PC-3 (cell line): ENCODE measurements at regions not wholly inside any gene's neighbourhood (a gene's known extent, or its start where the extent isn't known, plus 50 kb on each side); places are given as distances from the start of the nearest gene placed in this dataset.

Experiments
- ATAC-seq: fragments of 200-7000 bp; cut with Tn5 transposase; 2 replicates; pipeline ENCODE4 v1.9.1; 2020; ENCODE audit warnings: mild to moderate bottlenecking, moderate library complexity
- BruUV-seq: library from RNA; stranded (reverse); fragments of 400-500 nt; replicated peaks from 2 replicates; lab custom pipeline; 2021; lab: Mats Ljungman, UMichigan
- CTCF ChIA-PET: fragments of 300-600 bp; sonication (Branson Sonifier 250); formaldehyde crosslinking; loops from one replicate; lab custom pipeline; 2022; ENCODE audit warnings: antibody characterized with exemption; lab: Charles Lee
- POLR2A ChIA-PET: fragments of 300-600 bp; sonication (Branson Sonifier 250); formaldehyde crosslinking; loops from one replicate; lab custom pipeline; 2022; ENCODE audit warnings: antibody characterized with exemption; ENCODE audit not compliant: unreplicated experiment; lab: Charles Lee
- DNase-seq: peaks from one replicate; pipeline ENCODE4 v3.0.0-alpha.2; 2015
- H2AFZ ChIP-seq: fragments of 300-600 bp; sonication (generic); 2 replicates; pipeline ENCODE4 v1.6.0; 2016; ENCODE audit warnings: antibody characterized with exemption, low read length
- H3F3A ChIP-seq: fragments of 300-600 bp; sonication (generic); one replicate; pipeline ENCODE4 v1.6.0; 2017; ENCODE audit warnings: antibody characterized with exemption, low read length, control low read depth, mild to moderate bottlenecking; ENCODE audit not compliant: unreplicated experiment
- H3K27ac ChIP-seq: fragments of 300-600 bp; sonication (generic); 2 replicates; pipeline ENCODE4 v1.5.1; 2016; ENCODE audit warnings: mild to moderate bottlenecking, low read length
- H3K27me3 ChIP-seq: fragments of 300-600 bp; sonication (generic); 2 replicates; pipeline ENCODE4 v1.6.1; 2016; ENCODE audit warnings: low read length, mixed read lengths
- H3K36me3 ChIP-seq: fragments of 300-600 bp; sonication (generic); 2 replicates; pipeline ENCODE4 v1.6.1; 2016; ENCODE audit warnings: low read depth, mixed run types, low read length, mixed read lengths
- H3K4me1 ChIP-seq: fragments of 300-600 bp; sonication (generic); 2 replicates; pipeline ENCODE4 v1.5.1; 2016; ENCODE audit warnings: low read length; ENCODE audit not compliant: insufficient read depth
- H3K4me2 ChIP-seq: fragments of 300-600 bp; sonication (generic); 2 replicates; pipeline ENCODE4 v1.6.0; 2016; ENCODE audit warnings: low read length
- H3K4me3 ChIP-seq: fragments of 300-600 bp; sonication (generic); 2 replicates; pipeline ENCODE4 v1.5.1; 2016; ENCODE audit warnings: mild to moderate bottlenecking, low read length, mixed read lengths
- H3K79me2 ChIP-seq: fragments of 300-600 bp; sonication (generic); 2 replicates; pipeline ENCODE4 v1.6.1; 2017; ENCODE audit warnings: low read length, mixed read lengths
- H3K9ac ChIP-seq: fragments of 300-600 bp; sonication (generic); 2 replicates; pipeline ENCODE4 v1.6.0; 2016; ENCODE audit warnings: mild to moderate bottlenecking, low read length
- H3K9me2 ChIP-seq: fragments of 300-600 bp; sonication (generic); replicated peaks from 2 replicates; pipeline ENCODE4 v1.6.1; 2016; ENCODE audit warnings: mixed run types, low read length, mixed read lengths
- H3K9me3 ChIP-seq: fragments of 300-600 bp; sonication (generic); 2 replicates; pipeline ENCODE4 v1.6.1; 2016; ENCODE audit warnings: low read length, mixed read lengths
- H4K20me1 ChIP-seq: fragments of 300-600 bp; sonication (generic); 2 replicates; pipeline ENCODE4 v1.6.1; 2016; ENCODE audit warnings: low read length, mixed read lengths
- CTCF ChIP-seq: fragments of 300-600 bp; sonication (generic); conservative IDR thresholded peaks from 2 replicates; pipeline ENCODE4 v1.5.1; 2017; ENCODE audit warnings: antibody characterized with exemption, low read depth, mild to moderate bottlenecking, low read length
- EZH2 ChIP-seq: fragments of 300-600 bp; sonication (generic); IDR thresholded peaks from one replicate; pipeline ENCODE4 v1.6.1; 2017; ENCODE audit warnings: antibody characterized with exemption, mild to moderate bottlenecking, low read length; ENCODE audit not compliant: unreplicated experiment
- EZH2phosphoT487 ChIP-seq: fragments of 300-600 bp; sonication (generic); IDR thresholded peaks from 2 replicates; pipeline ENCODE4 v1.6.1; 2018; ENCODE audit warnings: mild to moderate bottlenecking, antibody characterized with exemption, low read length, borderline replicate concordance
- intact Hi-C: fragments of 100-400 bp; cut with micrococcal nuclease; formaldehyde crosslinking; loops from 2 replicates; pipeline ENCODE4 v1.9.0; 2023

- intact Hi-C loops, result no loop called here
- Histone ChIP-seq H3K79me2 (no peaks in the 10 kb centered on the region), H3K9ac (no peak overlapping the region), H3K9me3 (no peaks in the 10 kb centered on the region), H3K4me1 (peaks cover 31% of the 10 kb centered on the region), H3K9me2 (no peaks in the 10 kb centered on the region), H3K4me2 (no peak overlapping the region), H4K20me1 (no peaks in the 10 kb centered on the region), H2AFZ (no peak overlapping the region), H3K27ac (no peak overlapping the region), H3F3A (no peaks in the 10 kb centered on the region), H3K4me3 (no peak overlapping the region), H3K36me3 (no peaks in the 10 kb centered on the region), H3K27me3 (no peaks in the 10 kb centered on the region)
- BruUV-seq, result no TSS peak
- ChIA-PET CTCF (no interaction called here), POLR2A (no interaction called here)
- DNase-seq (no peak), ATAC-seq (no peak)
- no peak for TF ChIP-seq EZH2phosphoT487
- TF ChIP-seq EZH2, result no peak
- TF ChIP-seq CTCF, result no peak
These were observed 390.4 kb upstream of the KIF2A start for GRCh38 chr5:61915646-61916045.

DNA sequence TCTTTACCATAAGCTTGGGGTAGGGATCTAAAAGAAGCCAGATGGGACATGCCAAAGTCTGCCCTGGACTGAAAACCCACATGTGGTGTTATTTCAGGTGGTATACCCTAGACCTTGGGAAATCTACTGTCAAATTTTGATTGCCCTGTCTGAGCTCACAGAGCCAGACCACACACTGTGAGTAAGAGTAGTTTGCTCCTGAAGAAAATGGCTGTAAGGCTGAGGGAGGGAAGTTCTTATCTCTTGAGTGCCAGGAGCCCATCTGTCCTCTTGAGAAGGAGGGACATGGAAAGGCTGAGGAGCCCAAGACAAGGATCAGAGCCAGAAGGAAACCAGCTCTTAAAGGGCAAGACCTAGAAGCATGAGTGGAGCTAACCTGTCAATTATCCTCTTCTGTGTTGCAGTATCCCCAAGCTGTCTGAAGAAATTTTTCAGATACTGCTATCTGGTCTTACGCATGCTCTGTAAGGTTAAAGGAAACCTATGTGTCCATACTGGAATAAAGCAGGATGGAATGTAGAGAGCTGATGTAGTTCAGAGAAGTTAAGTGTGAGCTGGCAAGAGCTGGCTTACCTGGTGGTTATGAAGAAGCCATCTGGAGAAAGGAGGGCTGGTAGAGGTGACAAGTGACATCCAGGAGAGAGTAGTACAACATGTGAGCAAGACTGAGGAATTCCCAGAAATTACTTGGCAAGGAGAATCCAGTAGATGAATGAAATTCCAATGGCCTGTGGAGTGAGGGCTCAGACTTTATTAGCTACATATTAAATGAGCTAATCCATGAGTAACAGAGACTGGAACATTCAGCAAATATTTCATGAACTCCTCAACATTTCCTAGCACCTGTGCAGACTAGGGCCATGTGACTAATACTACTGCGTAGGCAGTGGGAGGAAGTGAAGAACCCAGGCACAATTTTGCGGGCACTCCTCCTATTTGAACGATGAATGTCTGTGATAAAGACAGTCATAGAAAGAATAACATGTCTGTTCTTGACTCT lies 389.1 kb upstream of the KIF2A start:
- peak; percentile 60 for ATAC-seq
- H3K4me3 ChIP-seq, result no peak overlapping the region

More for the DNA sequence above, 389.1 kb upstream of the KIF2A start:
- POLR2A ChIA-PET, result no interaction called here
- Histone ChIP-seq H4K20me1 (no peaks in the 10 kb centered on the region), H2AFZ (no peak overlapping the region), H3K4me2 (peak overlapping the region; percentile 42; the same call in 1 of the 2 replicates), H3K9me2 (no peaks in the 10 kb centered on the region), H3K9me3 (no peaks in the 10 kb centered on the region), H3K36me3 (no peaks in the 10 kb centered on the region), H3K9ac (no peak overlapping the region), H3K4me1 (peaks cover 31% of the 10 kb centered on the region), H3F3A (no peaks in the 10 kb centered on the region), H3K27ac (peak overlapping the region; percentile 78), H3K79me2 (no peaks in the 10 kb centered on the region), H3K27me3 (no peaks in the 10 kb centered on the region)
- BruUV-seq, result no TSS peak
- DNase-seq, result peak; percentile 87
- TF ChIP-seq CTCF (no peak), EZH2phosphoT487 (no peak), EZH2 (no peak)
- intact Hi-C loops, result no loop called here
- CTCF ChIA-PET, result interaction anchor here (0.5 kb wide), 1 partner anchor 11 kb away, joined by 3 read pairs; no protein-coding TSS in a partner anchor
